ENCODE measurements at regions not wholly inside any gene's neighbourhood (a gene's known extent, or its start where the extent isn't known, plus 50 kb on each side); places are given as distances from the start of the nearest gene placed in this dataset.

- TF ChIP-seq EP300 (IDR thresholded peaks at IDR 0.05; ENCODE audit: low read depth) = no peak
- no peak for TF ChIP-seq CTCF (IDR thresholded peaks at IDR 0.05)
These were observed 520.4 kb downstream of the SLITRK6 start for GRCh38 chr13:85278851-85279250.
